ENCODE measurements at regions not wholly inside any gene's neighbourhood (a gene's known extent, or its start where the extent isn't known, plus 50 kb on each side); places are given as distances from the start of the nearest gene placed in this dataset.

- Histone ChIP-seq H2AFZ (ENCODE audit: low read depth, low read length, severe bottlenecking) (no peak overlapping the region), H3K4me3 (ENCODE audit: insufficient read depth, low read length, poor library complexity, severe bottlenecking) (no peak overlapping the region), H3K27me3 (ENCODE audit: low read length) (no peaks in the 10 kb centered on the region), H3K36me3 (ENCODE audit: low read length) (no peaks in the 10 kb centered on the region), H3K27ac (ENCODE audit: low read depth, low read length) (no peak overlapping the region), H3K9ac (ENCODE audit: low read length) (no peak overlapping the region), H3K79me2 (ENCODE audit: insufficient read depth, low read length) (no peaks in the 10 kb centered on the region), H3F3A (ENCODE audit: insufficient read depth) (no peaks in the 10 kb centered on the region), H4K20me1 (ENCODE audit: low read depth, low read length) (no peaks in the 10 kb centered on the region), H3K4me2 (ENCODE audit: low read depth, low read length, poor library complexity, severe bottlenecking) (no peak overlapping the region), H3K9me2 (replicated peaks; ENCODE audit: insufficient read depth, low read length) (no peaks in the 10 kb centered on the region), H3K9me3 (ENCODE audit: insufficient read depth, low read length) (no peaks in the 10 kb centered on the region)
- TF ChIP-seq, protein P1, sequence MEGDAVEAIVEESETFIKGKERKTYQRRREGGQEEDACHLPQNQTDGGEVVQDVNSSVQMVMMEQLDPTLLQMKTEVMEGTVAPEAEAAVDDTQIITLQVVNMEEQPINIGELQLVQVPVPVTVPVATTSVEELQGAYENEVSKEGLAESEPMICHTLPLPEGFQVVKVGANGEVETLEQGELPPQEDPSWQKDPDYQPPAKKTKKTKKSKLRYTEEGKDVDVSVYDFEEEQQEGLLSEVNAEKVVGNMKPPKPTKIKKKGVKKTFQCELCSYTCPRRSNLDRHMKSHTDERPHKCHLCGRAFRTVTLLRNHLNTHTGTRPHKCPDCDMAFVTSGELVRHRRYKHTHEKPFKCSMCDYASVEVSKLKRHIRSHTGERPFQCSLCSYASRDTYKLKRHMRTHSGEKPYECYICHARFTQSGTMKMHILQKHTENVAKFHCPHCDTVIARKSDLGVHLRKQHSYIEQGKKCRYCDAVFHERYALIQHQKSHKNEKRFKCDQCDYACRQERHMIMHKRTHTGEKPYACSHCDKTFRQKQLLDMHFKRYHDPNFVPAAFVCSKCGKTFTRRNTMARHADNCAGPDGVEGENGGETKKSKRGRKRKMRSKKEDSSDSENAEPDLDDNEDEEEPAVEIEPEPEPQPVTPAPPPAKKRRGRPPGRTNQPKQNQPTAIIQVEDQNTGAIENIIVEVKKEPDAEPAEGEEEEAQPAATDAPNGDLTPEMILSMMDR (IDR thresholded peaks at IDR 0.05; ENCODE audit: insufficient read depth, low read length, poor library complexity, severe bottlenecking): no peak
- no peak for TF ChIP-seq EZH2phosphoT487 (conservative IDR thresholded peaks at IDR 0.05; ENCODE audit: low read length)
Measured at GRCh38 chr22:49206281-49206680, 621.4 kb downstream of the BRD1 start.

- H3K9ac ChIP-seq (ENCODE audit: low read length): no peak overlapping the region
- H3K9me2 ChIP-seq (replicated peaks; ENCODE audit: insufficient read depth, low read length): no peaks in the 10 kb centered on the region
- H4K20me1 ChIP-seq (ENCODE audit: low read depth, low read length): no peaks in the 10 kb centered on the region
- no peaks in the 10 kb centered on the region for H3K27me3 ChIP-seq (ENCODE audit: low read length)
- H3K79me2 ChIP-seq (ENCODE audit: insufficient read depth, low read length): no peaks in the 10 kb centered on the region
- no peaks in the 10 kb centered on the region for H3K36me3 ChIP-seq (ENCODE audit: low read length)
- no peak overlapping the region for H3K4me3 ChIP-seq (ENCODE audit: insufficient read depth, low read length, poor library complexity, severe bottlenecking)
- no peak overlapping the region for H2AFZ ChIP-seq (ENCODE audit: low read depth, low read length, severe bottlenecking)
- H3F3A ChIP-seq (ENCODE audit: insufficient read depth): no peaks in the 10 kb centered on the region
- no peaks in the 10 kb centered on the region for H3K9me3 ChIP-seq (ENCODE audit: insufficient read depth, low read length)
- no peak overlapping the region for H3K27ac ChIP-seq (ENCODE audit: low read depth, low read length)
- H3K4me2 ChIP-seq (ENCODE audit: low read depth, low read length, poor library complexity, severe bottlenecking): no peak overlapping the region
- no peak for TF ChIP-seq EZH2phosphoT487 (conservative IDR thresholded peaks at IDR 0.05; ENCODE audit: low read length)
- TF ChIP-seq, protein P1 (IDR thresholded peaks at IDR 0.05; ENCODE audit: insufficient read depth, low read length, poor library complexity, severe bottlenecking): no peak
Measured at GRCh38 chr22:49205483-49205800, 622.2 kb downstream of the BRD1 start.

DNA sequence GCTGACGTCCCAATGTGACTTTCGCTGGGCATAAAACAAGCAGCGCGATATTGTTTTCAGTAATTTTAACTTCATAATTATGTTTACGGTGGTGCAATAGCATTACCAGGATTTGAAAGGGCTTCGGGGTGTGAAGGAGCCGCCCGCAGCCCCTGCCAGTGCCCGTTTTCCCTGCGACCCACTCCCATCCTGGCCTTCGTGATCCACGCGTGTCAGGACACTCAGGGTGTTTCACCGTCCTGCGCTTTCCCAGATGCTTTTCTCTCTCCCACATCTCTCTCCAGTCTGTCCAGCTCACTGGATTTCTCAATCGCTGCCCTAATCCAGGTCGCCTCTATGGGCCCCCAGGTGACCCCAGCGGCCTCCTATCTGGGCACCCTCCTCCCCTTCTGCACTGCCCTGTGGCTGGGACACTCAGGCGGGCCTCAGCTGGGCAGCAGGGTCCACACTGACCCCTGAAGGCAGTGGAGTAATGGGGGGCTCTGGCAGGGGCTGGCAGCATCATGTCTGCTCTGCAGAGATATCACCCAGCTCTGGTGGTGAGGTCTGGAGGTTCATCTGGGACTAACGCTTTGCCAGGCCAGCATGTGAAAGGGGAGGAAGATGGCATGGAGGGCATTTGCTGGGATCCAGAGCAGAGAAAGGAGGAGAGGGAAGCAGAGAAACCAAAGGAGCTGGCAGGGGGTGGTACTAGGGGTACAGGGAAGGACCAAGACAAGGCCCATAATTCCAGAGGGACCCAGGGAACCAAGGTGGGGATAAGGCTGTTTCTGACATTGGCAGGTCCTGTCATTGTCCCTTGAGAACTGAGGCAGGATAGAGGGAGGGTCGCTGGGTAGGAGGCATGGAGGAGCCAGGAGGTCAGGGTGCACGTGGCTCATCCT lies 622.8 kb downstream of the BRD1 start:
- H3K9me3 ChIP-seq (ENCODE audit: insufficient read depth, low read length): no peaks in the 10 kb centered on the region
- TF ChIP-seq EZH2phosphoT487 (conservative IDR thresholded peaks at IDR 0.05; ENCODE audit: low read length): no peak
- TF ChIP-seq, protein P1 (IDR thresholded peaks at IDR 0.05; ENCODE audit: insufficient read depth, low read length, poor library complexity, severe bottlenecking): no peak

More for the DNA sequence above, 622.8 kb downstream of the BRD1 start:
- no peak overlapping the region for H3K9ac ChIP-seq (ENCODE audit: low read length)
- no peak overlapping the region for H3K4me2 ChIP-seq (ENCODE audit: low read depth, low read length, poor library complexity, severe bottlenecking)
- no peaks in the 10 kb centered on the region for H3K9me2 ChIP-seq (replicated peaks; ENCODE audit: insufficient read depth, low read length)
- no peaks in the 10 kb centered on the region for H3K36me3 ChIP-seq (ENCODE audit: low read length)
- H3K4me3 ChIP-seq (ENCODE audit: insufficient read depth, low read length, poor library complexity, severe bottlenecking): no peak overlapping the region
- H3K27me3 ChIP-seq (ENCODE audit: low read length): no peaks in the 10 kb centered on the region
- no peak overlapping the region for H2AFZ ChIP-seq (ENCODE audit: low read depth, low read length, severe bottlenecking)
- H3K27ac ChIP-seq (ENCODE audit: low read depth, low read length): no peak overlapping the region
- H4K20me1 ChIP-seq (ENCODE audit: low read depth, low read length): no peaks in the 10 kb centered on the region
- H3K79me2 ChIP-seq (ENCODE audit: insufficient read depth, low read length): no peaks in the 10 kb centered on the region
- no peaks in the 10 kb centered on the region for H3F3A ChIP-seq (ENCODE audit: insufficient read depth)
